ENCODE measurements at regions not wholly inside any gene's neighbourhood (a gene's known extent, or its start where the extent isn't known, plus 50 kb on each side); places are given as distances from the start of the nearest gene placed in this dataset.

GRCh38 chr9:38306899-38307298, 85.6 kb upstream of the ALDH1B1 start:
- H3K9me2 ChIP-seq (ENCODE audit: insufficient read depth): no peaks in the 10 kb centered on the region
- H3K27me3 ChIP-seq (ENCODE audit: insufficient read depth): no peaks in the 10 kb centered on the region
- DNase-seq (ENCODE audit: low spot score) (no peak), ATAC-seq (no peak)
- Mint-ChIP-seq H3K9me3 (no peaks in the 10 kb centered on the region), H3K27me3 (ENCODE audit: insufficient read depth, low read depth, poor library complexity) (peaks cover 5% of the 10 kb centered on the region), H3K4me3 (no peak overlapping the region), H3K4me1 (peaks cover 25% of the 10 kb centered on the region), H3K36me3 (ENCODE audit: low read depth) (no peaks in the 10 kb centered on the region), H3K27ac (no peak overlapping the region)
- H3K4me2 ChIP-seq: no peak overlapping the region
- H2AFZ ChIP-seq: no peak overlapping the region
- H3K27ac ChIP-seq (ENCODE audit: low read depth): no peak overlapping the region
- no peaks in the 10 kb centered on the region for H4K20me1 ChIP-seq (replicated peaks; ENCODE audit: insufficient read depth)
- H3F3A ChIP-seq (replicated peaks; ENCODE audit: low read depth): no peaks in the 10 kb centered on the region
- TF ChIP-seq ETS1 (IDR thresholded peaks at IDR 0.05) (no peak), REST (IDR thresholded peaks at IDR 0.05; ENCODE audit: unreplicated experiment) (no peak), EZH2 (IDR thresholded peaks at IDR 0.05; ENCODE audit: low read depth, unreplicated experiment) (no peak), CREB1 (CRISPR knock-in tag; IDR thresholded peaks at IDR 0.05; ENCODE audit: low read depth) (no peak), NANOG (IDR thresholded peaks at IDR 0.05; ENCODE audit: borderline replicate concordance) (no peak), ZNF114 (CRISPR knock-in tag; IDR thresholded peaks at IDR 0.05) (no peak), CTCF (conservative IDR thresholded peaks at IDR 0.05; ENCODE audit: low read depth in 2 of 2) (no peak), JUNB (IDR thresholded peaks at IDR 0.05; ENCODE audit: unreplicated experiment) (no peak), ZNF331 (CRISPR knock-in tag; IDR thresholded peaks at IDR 0.05; ENCODE audit: low read depth) (no peak), STAT1 (IDR thresholded peaks at IDR 0.05; ENCODE audit: unreplicated experiment) (no peak), EZH2phosphoT487 (IDR thresholded peaks at IDR 0.05; ENCODE audit: unreplicated experiment) (no peak)
- TF ChIP-seq, protein P1, sequence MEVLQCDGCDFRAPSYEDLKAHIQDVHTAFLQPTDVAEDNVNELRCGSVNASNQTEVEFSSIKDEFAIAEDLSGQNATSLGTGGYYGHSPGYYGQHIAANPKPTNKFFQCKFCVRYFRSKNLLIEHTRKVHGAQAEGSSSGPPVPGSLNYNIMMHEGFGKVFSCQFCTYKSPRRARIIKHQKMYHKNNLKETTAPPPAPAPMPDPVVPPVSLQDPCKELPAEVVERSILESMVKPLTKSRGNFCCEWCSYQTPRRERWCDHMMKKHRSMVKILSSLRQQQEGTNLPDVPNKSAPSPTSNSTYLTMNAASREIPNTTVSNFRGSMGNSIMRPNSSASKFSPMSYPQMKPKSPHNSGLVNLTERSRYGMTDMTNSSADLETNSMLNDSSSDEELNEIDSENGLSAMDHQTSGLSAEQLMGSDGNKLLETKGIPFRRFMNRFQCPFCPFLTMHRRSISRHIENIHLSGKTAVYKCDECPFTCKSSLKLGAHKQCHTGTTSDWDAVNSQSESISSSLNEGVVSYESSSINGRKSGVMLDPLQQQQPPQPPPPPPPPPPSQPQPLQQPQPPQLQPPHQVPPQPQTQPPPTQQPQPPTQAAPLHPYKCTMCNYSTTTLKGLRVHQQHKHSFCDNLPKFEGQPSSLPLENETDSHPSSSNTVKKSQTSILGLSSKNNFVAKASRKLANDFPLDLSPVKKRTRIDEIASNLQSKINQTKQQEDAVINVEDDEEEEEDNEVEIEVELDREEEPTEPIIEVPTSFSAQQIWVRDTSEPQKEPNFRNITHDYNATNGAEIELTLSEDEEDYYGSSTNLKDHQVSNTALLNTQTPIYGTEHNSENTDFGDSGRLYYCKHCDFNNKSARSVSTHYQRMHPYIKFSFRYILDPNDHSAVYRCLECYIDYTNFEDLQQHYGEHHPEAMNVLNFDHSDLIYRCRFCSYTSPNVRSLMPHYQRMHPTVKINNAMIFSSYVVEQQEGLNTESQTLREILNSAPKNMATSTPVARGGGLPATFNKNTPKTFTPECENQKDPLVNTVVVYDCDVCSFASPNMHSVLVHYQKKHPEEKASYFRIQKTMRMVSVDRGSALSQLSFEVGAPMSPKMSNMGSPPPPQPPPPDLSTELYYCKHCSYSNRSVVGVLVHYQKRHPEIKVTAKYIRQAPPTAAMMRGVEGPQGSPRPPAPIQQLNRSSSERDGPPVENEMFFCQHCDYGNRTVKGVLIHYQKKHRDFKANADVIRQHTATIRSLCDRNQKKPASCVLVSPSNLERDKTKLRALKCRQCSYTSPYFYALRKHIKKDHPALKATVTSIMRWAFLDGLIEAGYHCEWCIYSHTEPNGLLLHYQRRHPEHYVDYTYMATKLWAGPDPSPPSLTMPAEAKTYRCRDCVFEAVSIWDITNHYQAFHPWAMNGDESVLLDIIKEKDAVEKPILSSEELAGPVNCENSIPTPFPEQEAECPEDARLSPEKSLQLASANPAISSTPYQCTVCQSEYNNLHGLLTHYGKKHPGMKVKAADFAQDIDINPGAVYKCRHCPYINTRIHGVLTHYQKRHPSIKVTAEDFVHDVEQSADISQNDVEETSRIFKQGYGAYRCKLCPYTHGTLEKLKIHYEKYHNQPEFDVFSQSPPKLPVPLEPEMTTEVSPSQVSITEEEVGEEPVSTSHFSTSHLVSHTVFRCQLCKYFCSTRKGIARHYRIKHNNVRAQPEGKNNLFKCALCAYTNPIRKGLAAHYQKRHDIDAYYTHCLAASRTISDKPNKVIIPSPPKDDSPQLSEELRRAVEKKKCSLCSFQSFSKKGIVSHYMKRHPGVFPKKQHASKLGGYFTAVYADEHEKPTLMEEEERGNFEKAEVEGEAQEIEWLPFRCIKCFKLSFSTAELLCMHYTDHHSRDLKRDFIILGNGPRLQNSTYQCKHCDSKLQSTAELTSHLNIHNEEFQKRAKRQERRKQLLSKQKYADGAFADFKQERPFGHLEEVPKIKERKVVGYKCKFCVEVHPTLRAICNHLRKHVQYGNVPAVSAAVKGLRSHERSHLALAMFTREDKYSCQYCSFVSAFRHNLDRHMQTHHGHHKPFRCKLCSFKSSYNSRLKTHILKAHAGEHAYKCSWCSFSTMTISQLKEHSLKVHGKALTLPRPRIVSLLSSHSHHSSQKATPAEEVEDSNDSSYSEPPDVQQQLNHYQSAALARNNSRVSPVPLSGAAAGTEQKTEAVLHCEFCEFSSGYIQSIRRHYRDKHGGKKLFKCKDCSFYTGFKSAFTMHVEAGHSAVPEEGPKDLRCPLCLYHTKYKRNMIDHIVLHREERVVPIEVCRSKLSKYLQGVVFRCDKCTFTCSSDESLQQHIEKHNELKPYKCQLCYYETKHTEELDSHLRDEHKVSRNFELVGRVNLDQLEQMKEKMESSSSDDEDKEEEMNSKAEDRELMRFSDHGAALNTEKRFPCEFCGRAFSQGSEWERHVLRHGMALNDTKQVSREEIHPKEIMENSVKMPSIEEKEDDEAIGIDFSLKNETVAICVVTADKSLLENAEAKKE (CRISPR knock-in tag; IDR thresholded peaks at IDR 0.05): no peak
- no peaks in the 10 kb centered on the region for H3K79me2 ChIP-seq (replicated peaks; ENCODE audit: insufficient read depth)
- no peaks in the 10 kb centered on the region for H3K36me3 ChIP-seq (ENCODE audit: insufficient read depth)
- peaks cover 17% of the 10 kb centered on the region; the same call in 1 of the 2 replicates for H3K4me1 ChIP-seq (ENCODE audit: insufficient read depth)
- no peak overlapping the region for H3K4me3 ChIP-seq

Data from GM23338 (cell line).